ENCODE measurements at regions not wholly inside any gene's neighbourhood (a gene's known extent, or its start where the extent isn't known, plus 50 kb on each side); places are given as distances from the start of the nearest gene placed in this dataset.

DNA sequence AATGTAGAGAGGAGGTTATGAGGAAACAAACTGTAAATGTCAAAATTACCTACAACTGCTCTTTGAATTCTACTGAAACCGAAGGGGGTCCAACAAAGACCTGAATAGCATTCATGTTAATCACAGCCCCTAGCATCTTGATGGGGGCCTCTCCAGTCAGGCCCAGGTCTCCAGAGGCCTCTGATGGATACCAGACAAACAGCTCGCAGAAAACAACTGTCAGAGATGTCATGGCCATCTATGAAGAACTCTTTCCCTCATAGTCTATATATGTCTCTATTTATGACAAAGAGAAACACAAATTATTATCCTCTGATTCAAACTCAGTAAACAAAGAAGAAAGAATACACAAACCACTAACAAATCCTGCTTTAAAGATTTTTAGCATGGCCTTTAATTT lies 432.6 kb downstream of the CAAP1 start:
- TF ChIP-seq, protein P1, sequence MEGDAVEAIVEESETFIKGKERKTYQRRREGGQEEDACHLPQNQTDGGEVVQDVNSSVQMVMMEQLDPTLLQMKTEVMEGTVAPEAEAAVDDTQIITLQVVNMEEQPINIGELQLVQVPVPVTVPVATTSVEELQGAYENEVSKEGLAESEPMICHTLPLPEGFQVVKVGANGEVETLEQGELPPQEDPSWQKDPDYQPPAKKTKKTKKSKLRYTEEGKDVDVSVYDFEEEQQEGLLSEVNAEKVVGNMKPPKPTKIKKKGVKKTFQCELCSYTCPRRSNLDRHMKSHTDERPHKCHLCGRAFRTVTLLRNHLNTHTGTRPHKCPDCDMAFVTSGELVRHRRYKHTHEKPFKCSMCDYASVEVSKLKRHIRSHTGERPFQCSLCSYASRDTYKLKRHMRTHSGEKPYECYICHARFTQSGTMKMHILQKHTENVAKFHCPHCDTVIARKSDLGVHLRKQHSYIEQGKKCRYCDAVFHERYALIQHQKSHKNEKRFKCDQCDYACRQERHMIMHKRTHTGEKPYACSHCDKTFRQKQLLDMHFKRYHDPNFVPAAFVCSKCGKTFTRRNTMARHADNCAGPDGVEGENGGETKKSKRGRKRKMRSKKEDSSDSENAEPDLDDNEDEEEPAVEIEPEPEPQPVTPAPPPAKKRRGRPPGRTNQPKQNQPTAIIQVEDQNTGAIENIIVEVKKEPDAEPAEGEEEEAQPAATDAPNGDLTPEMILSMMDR (IDR thresholded peaks at IDR 0.05) = no peak
- TF ChIP-seq POLR2A (IDR thresholded peaks at IDR 0.05) = no peak
